Keratinocyte (primary cell): ENCODE measurements at regions not wholly inside any gene's neighbourhood (a gene's known extent, or its start where the extent isn't known, plus 50 kb on each side); places are given as distances from the start of the nearest gene placed in this dataset.

ENCODE experiments used
- DNase-seq: peaks from one replicate; pipeline ENCODE4 v3.0.0-alpha.2; 2011; ENCODE audit warnings: low read depth, missing footprints, low spot score
- FAIRE-seq: peaks from 2 replicates; lab custom pipeline; 2011; peaks lifted over from hg19 to GRCh38; lab: Jason Lieb, UNC
- H2AFZ ChIP-seq: 2 replicates; pipeline ENCODE4 v1.6.0; 2012; ENCODE audit warnings: low read length, control low read depth, inconsistent platforms; ENCODE audit not compliant: control insufficient read depth
- H3K27ac ChIP-seq: 2 replicates; pipeline ENCODE4 v1.5.1; 2011; ENCODE audit warnings: low read length; ENCODE audit not compliant: control insufficient read depth, insufficient read depth
- H3K27me3 ChIP-seq: 3 replicates; pipeline ENCODE4 v1.6.0; 2011; ENCODE audit warnings: low read length; ENCODE audit not compliant: control insufficient read depth, insufficient read depth; ENCODE audit errors: extremely low read depth
- H3K36me3 ChIP-seq, 2 experiments: 2 replicates in 1 of 2; 3 replicates in 1 of 2; pipeline ENCODE4 v1.5.1; 2011; ENCODE audit warnings: low read length in 2 of 2, mild to moderate bottlenecking in 1 of 2; ENCODE audit not compliant: control insufficient read depth in 2 of 2, insufficient read depth in 2 of 2; ENCODE audit errors: extremely low read depth in 1 of 2
- H3K4me1 ChIP-seq: 3 replicates; pipeline ENCODE4 v1.5.1; 2011; ENCODE audit warnings: low read length; ENCODE audit not compliant: control insufficient read depth, insufficient read depth; ENCODE audit errors: extremely low read depth
- H3K4me2 ChIP-seq: 3 replicates; pipeline ENCODE4 v1.6.0; 2011; ENCODE audit warnings: low read depth, low read length; ENCODE audit not compliant: control insufficient read depth, insufficient read depth; ENCODE audit errors: extremely low read depth
- H3K4me3 ChIP-seq, 3 experiments: fragments of 200-600 bp in 1 of 3; sonication (generic) in 1 of 3; 2 replicates in 2 of 3; 3 replicates in 1 of 3; pipeline ENCODE4 v1.5.1; 2011 to 2016; ENCODE audit warnings: low read length in 3 of 3, mild to moderate bottlenecking in 3 of 3, control low read depth in 2 of 3, inconsistent platforms in 1 of 3, low read depth in 1 of 3, mixed read lengths in 1 of 3, mixed run types in 1 of 3, moderate library complexity in 1 of 3; ENCODE audit not compliant: control insufficient read depth in 2 of 3, insufficient read depth in 2 of 3; ENCODE audit errors: extremely low read depth in 1 of 3
- H3K79me2 ChIP-seq: 2 replicates; pipeline ENCODE4 v1.6.0; 2012; ENCODE audit warnings: low read length; ENCODE audit not compliant: control insufficient read depth, insufficient read depth
- H3K9ac ChIP-seq: 3 replicates; pipeline ENCODE4 v1.6.0; 2011; ENCODE audit warnings: low read length; ENCODE audit not compliant: control insufficient read depth, insufficient read depth; ENCODE audit errors: extremely low read depth
- H3K9me1 ChIP-seq: 3 replicates; pipeline ENCODE4 v1.6.0; 2011; ENCODE audit warnings: low read length; ENCODE audit not compliant: control insufficient read depth, insufficient read depth; ENCODE audit errors: extremely low read depth
- H3K9me3 ChIP-seq: 2 replicates; pipeline ENCODE4 v1.5.1; 2012; ENCODE audit warnings: low read depth, low read length; ENCODE audit not compliant: control insufficient read depth
- H4K20me1 ChIP-seq: 3 replicates; pipeline ENCODE4 v1.6.0; 2011; ENCODE audit warnings: low read length; ENCODE audit not compliant: control insufficient read depth, insufficient read depth; ENCODE audit errors: extremely low read depth
- EZH2 ChIP-seq: IDR thresholded peaks from one replicate; pipeline ENCODE4 v1.6.1; 2012; ENCODE audit warnings: inconsistent platforms, mild to moderate bottlenecking, low read length, moderate library complexity
- dilution Hi-C: fragments of 300-500 bp; cut with MboI; formaldehyde crosslinking; loops from one replicate; pipeline ENCODE4 v1.7.0; 2020; ENCODE audit warnings: low sequenced_read_pairs; ENCODE audit not compliant: extremely low pct_ligation_motif_present
- TF ChIP-seq, protein P1 (sequence below), 3 experiments: IDR thresholded peaks in 1 of 3; conservative IDR thresholded peaks in 1 of 3; optimal IDR thresholded peaks in 1 of 3; 2 replicates in 2 of 3; 3 replicates in 1 of 3; pipeline versions ENCODE3 to v1.5.1; 2011; ENCODE audit warnings: low read length in 3 of 3, mild to moderate bottlenecking in 3 of 3, moderate library complexity in 2 of 3, control low read depth in 1 of 3, inconsistent platforms in 1 of 3; ENCODE audit not compliant: insufficient read depth in 2 of 3; ENCODE audit errors: extremely low read depth in 1 of 3

DNA sequence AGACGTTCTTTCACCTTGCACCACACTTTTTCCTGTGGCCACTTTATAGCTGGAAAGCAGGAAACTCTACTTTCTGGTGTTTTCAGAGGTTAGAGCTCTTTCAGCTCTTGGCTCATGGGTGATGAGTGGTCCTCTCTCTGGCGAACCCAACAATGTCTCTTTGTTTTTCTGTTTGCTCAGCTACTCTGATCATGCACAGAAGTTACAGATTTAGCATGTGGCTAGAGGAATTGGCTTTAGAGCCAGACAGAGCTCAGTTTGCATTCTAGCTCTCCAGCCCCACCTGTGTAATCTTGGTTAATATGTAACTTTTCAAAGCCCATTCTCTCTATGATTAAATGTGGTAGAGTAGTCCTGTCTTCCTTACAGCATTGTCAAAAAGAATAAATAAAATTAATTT lies 225.2 kb downstream of the HAPSTR1 start:
- H3K9me1 ChIP-seq: no peaks in the 10 kb centered on the region
- no peaks in the 10 kb centered on the region for H4K20me1 ChIP-seq
- H2AFZ ChIP-seq: no peak overlapping the region
- H3K27ac ChIP-seq: no peak overlapping the region
- no peaks in the 10 kb centered on the region for H3K79me2 ChIP-seq
- H3K36me3 ChIP-seq: no peaks in the 10 kb centered on the region
- no peak for TF ChIP-seq EZH2
- TF ChIP-seq, protein P1, sequence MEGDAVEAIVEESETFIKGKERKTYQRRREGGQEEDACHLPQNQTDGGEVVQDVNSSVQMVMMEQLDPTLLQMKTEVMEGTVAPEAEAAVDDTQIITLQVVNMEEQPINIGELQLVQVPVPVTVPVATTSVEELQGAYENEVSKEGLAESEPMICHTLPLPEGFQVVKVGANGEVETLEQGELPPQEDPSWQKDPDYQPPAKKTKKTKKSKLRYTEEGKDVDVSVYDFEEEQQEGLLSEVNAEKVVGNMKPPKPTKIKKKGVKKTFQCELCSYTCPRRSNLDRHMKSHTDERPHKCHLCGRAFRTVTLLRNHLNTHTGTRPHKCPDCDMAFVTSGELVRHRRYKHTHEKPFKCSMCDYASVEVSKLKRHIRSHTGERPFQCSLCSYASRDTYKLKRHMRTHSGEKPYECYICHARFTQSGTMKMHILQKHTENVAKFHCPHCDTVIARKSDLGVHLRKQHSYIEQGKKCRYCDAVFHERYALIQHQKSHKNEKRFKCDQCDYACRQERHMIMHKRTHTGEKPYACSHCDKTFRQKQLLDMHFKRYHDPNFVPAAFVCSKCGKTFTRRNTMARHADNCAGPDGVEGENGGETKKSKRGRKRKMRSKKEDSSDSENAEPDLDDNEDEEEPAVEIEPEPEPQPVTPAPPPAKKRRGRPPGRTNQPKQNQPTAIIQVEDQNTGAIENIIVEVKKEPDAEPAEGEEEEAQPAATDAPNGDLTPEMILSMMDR (optimal IDR thresholded peaks at IDR 0.05 in 1 of 3, IDR thresholded peaks at IDR 0.05 in 1 of 3, conservative IDR thresholded peaks at IDR 0.05 in 1 of 3; ENCODE audit: extremely low read depth in 1 of 3, insufficient read depth in 2 of 3, low read length in 3 of 3): no peak
- no peak overlapping the region for H3K9ac ChIP-seq
- no peak overlapping the region for H3K4me2 ChIP-seq
- H3K4me1 ChIP-seq: no peaks in the 10 kb centered on the region
- H3K27me3 ChIP-seq: no peaks in the 10 kb centered on the region
- FAIRE-seq: no peak
- no peak for DNase-seq
- dilution Hi-C loops: no loop called here
- no peak overlapping the region for H3K4me3 ChIP-seq
- H3K9me3 ChIP-seq: peaks cover 2% of the 10 kb centered on the region

DNA sequence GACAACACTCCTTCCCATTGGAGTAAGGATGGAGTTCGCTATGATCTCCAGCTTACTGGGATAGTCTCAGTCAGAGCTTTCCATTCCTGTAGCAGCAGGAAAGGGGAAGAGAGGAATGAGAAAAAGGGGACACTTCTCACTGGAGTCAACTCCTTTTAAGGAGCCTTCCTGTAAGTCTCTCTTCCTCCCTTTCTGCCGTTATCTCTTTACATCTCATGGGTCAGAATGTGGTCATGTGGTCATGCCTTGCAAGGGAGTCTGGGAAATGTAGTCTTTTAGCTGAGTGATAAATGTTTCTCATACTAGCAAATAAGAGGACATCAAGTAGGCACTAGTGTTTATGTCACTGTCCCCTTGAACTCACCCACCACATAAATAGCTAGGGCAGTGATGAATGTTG lies 227.3 kb downstream of the HAPSTR1 start:
- FAIRE-seq: no peak

More for the DNA sequence above, 227.3 kb downstream of the HAPSTR1 start:
- H3K79me2 ChIP-seq: no peaks in the 10 kb centered on the region
- no peaks in the 10 kb centered on the region for H3K9me1 ChIP-seq
- H3K4me3 ChIP-seq: no peak overlapping the region
- dilution Hi-C loops: no loop called here
- no peak overlapping the region for H3K9ac ChIP-seq
- peaks cover 2% of the 10 kb centered on the region for H3K9me3 ChIP-seq
- TF ChIP-seq, protein P1 (optimal IDR thresholded peaks at IDR 0.05 in 1 of 3, IDR thresholded peaks at IDR 0.05 in 1 of 3, conservative IDR thresholded peaks at IDR 0.05 in 1 of 3; ENCODE audit: extremely low read depth in 1 of 3, insufficient read depth in 2 of 3, low read length in 3 of 3): no peak
- no peak for TF ChIP-seq EZH2
- H3K4me2 ChIP-seq: no peak overlapping the region
- no peaks in the 10 kb centered on the region for H3K27me3 ChIP-seq
- H3K4me1 ChIP-seq: no peaks in the 10 kb centered on the region
- no peak for DNase-seq
- no peak overlapping the region for H2AFZ ChIP-seq
- no peaks in the 10 kb centered on the region for H4K20me1 ChIP-seq
- H3K36me3 ChIP-seq: no peaks in the 10 kb centered on the region
- no peak overlapping the region for H3K27ac ChIP-seq
